Upper lobe of left lung (tissue), 6 donors: ENCODE measurements at regions not wholly inside any gene's neighbourhood (a gene's known extent, or its start where the extent isn't known, plus 50 kb on each side); places are given as distances from the start of the nearest gene placed in this dataset.
"Not testable (repeated sequence)": the region's sequence is repeated elsewhere in the genome, so short reads cannot be mapped to it uniquely, and the experiment has no call there.

Source experiments
- ATAC-seq, 2 donors: fragments of 200-7000 bp; cut with Tn5 transposase; one replicate each; pipeline ENCODE4 v1.9.1; 2022; ENCODE audit warnings: mild to moderate bottlenecking in 2 of 2, moderate library complexity in 2 of 2; ENCODE audit not compliant: low FRiP score in 2 of 2
- DNase-seq, 2 donors: peaks; one replicate each; pipeline ENCODE4 v3.0.0-alpha.2; 2019 to 2020
- H3K27ac ChIP-seq, 4 donors: fragments of 200-600 bp; sonication (generic); one replicate each; pipeline ENCODE4 v1.5.1; 2016 to 2019
- H3K27me3 ChIP-seq, 4 donors: fragments of 200-600 bp; sonication (generic); one replicate each; pipeline ENCODE4 v1.5.1; 2017 to 2019
- H3K36me3 ChIP-seq, 4 donors: fragments of 200-600 bp; sonication (generic); one replicate each; pipeline ENCODE4 v1.5.1; 2016 to 2019
- H3K4me1 ChIP-seq, 4 donors: fragments of 200-600 bp; sonication (generic); one replicate each; pipeline ENCODE4 v1.5.1; 2018 to 2019
- H3K4me3 ChIP-seq, 4 donors: fragments of 200-600 bp; sonication (generic); one replicate each; pipeline ENCODE4 v1.5.1; 2017 to 2019; ENCODE audit warnings: mild to moderate bottlenecking in 2 of 4, moderate library complexity in 1 of 4
- H3K9me3 ChIP-seq, 4 donors: fragments of 200-600 bp; sonication (generic); one replicate each; pipeline ENCODE4 v1.5.1; 2018 to 2019
- CTCF ChIP-seq, 6 experiments: fragments of 450-650 bp in 4 of 6; fragments of 200-600 bp in 2 of 6; sonication (generic) in 2 of 6; IDR thresholded peaks; one replicate each; pipeline ENCODE4 v1.5.1; 2016 to 2019; ENCODE audit warnings: antibody characterized with exemption in 6 of 6
- EP300 ChIP-seq, 4 donors: sonication (generic); formaldehyde crosslinking; IDR thresholded peaks; one replicate each; pipeline ENCODE4 v1.5.1; 2017; ENCODE audit warnings: antibody characterized with exemption in 4 of 4, control low read depth in 2 of 4
- POLR2A ChIP-seq, 4 donors: fragments of 450-650 bp; IDR thresholded peaks; one replicate each; pipeline ENCODE4 v1.5.1; 2016 to 2017; ENCODE audit warnings: antibody characterized with exemption in 4 of 4, mild to moderate bottlenecking in 2 of 4
- POLR2AphosphoS5 ChIP-seq, 2 donors: sonication (generic); formaldehyde crosslinking; IDR thresholded peaks; one replicate each; pipeline ENCODE4 v1.5.1; 2017; ENCODE audit warnings: antibody characterized with exemption in 2 of 2
- WGBS, 2 donors: methylation state at CpG; one replicate each; pipeline ENCODE4 v1.1.5; 2017 to 2018; 5-methylcytosine and 5-hydroxymethylcytosine counted together
- donor health status: DM: no; HTN: no; CAD: no; lungs with moderate emphysema.
- donor health status: DM: no; HTN: yes; CAD: no; lungs with severe emphysema.

- no peaks in the 10 kb centered on the region for H3K27me3 ChIP-seq
- 57 to 66% methylated on average over 2 of the region's 2 CpGs for WGBS, 2 donors
- no peak overlapping the region for H3K4me3 ChIP-seq
- no peaks in the 10 kb centered on the region for H3K36me3 ChIP-seq
- no peak overlapping the region for H3K27ac ChIP-seq
- no peaks in the 10 kb centered on the region for H3K4me1 ChIP-seq
- no peaks in the 10 kb centered on the region for H3K9me3 ChIP-seq
- TF ChIP-seq EP300 (IDR thresholded peaks at IDR 0.05): no peak
- TF ChIP-seq POLR2A (IDR thresholded peaks at IDR 0.05): no peak
- no peak for TF ChIP-seq POLR2AphosphoS5 (IDR thresholded peaks at IDR 0.05)
- no peak for TF ChIP-seq CTCF (IDR thresholded peaks at IDR 0.05)
- DNase-seq (no peak), ATAC-seq (no peak)
Observed at GRCh38 chr6:86789779-86790411, 147.4 kb upstream of the HTR1E start.

GRCh38 chr6:86782328-86782727 lies 155.0 kb upstream of the HTR1E start:
- H3K4me1 ChIP-seq: no peaks in the 10 kb centered on the region
- no peaks in the 10 kb centered on the region for H3K36me3 ChIP-seq
- no peak overlapping the region for H3K4me3 ChIP-seq
- TF ChIP-seq EP300 (IDR thresholded peaks at IDR 0.05) (no peak), POLR2AphosphoS5 (IDR thresholded peaks at IDR 0.05) (no peak), POLR2A (IDR thresholded peaks at IDR 0.05) (no peak), CTCF (IDR thresholded peaks at IDR 0.05) (no peak)
- H3K27me3 ChIP-seq: no peaks in the 10 kb centered on the region
- no peak overlapping the region for H3K27ac ChIP-seq
- no peak for ATAC-seq
- DNase-seq: no peak
- H3K9me3 ChIP-seq: no peaks in the 10 kb centered on the region

GRCh38 chr6:86780923-86781322 lies 156.4 kb upstream of the HTR1E start:
- TF ChIP-seq CTCF (IDR thresholded peaks at IDR 0.05) (no peak), EP300 (IDR thresholded peaks at IDR 0.05) (no peak), POLR2A (IDR thresholded peaks at IDR 0.05) (no peak), POLR2AphosphoS5 (IDR thresholded peaks at IDR 0.05) (no peak)
- H3K9me3 ChIP-seq: no peaks in the 10 kb centered on the region
- WGBS, 2 donors: 87% methylated on average over 2 of the region's 2 CpGs
- H3K27ac ChIP-seq: no peak overlapping the region
- ATAC-seq: no peak
- no peaks in the 10 kb centered on the region for H3K36me3 ChIP-seq
- H3K4me3 ChIP-seq: no peak overlapping the region
- no peaks in the 10 kb centered on the region for H3K27me3 ChIP-seq
- DNase-seq: no peak
- H3K4me1 ChIP-seq: no peaks in the 10 kb centered on the region

- Histone ChIP-seq H3K27ac (no peak overlapping the region), H3K36me3 (no peaks in the 10 kb centered on the region), H3K27me3 (no peaks in the 10 kb centered on the region), H3K9me3 (no peaks in the 10 kb centered on the region), H3K4me3 (no peak overlapping the region), H3K4me1 (no peaks in the 10 kb centered on the region)
- DNase-seq (no peak), ATAC-seq (no peak)
- TF ChIP-seq EP300 (IDR thresholded peaks at IDR 0.05): no peak
- TF ChIP-seq CTCF (IDR thresholded peaks at IDR 0.05): no peak
- TF ChIP-seq POLR2A (IDR thresholded peaks at IDR 0.05): no peak
- TF ChIP-seq POLR2AphosphoS5 (IDR thresholded peaks at IDR 0.05): no peak
Observed at GRCh38 chr6:86775893-86776292, 161.4 kb upstream of the HTR1E start.

- Histone ChIP-seq H3K4me3 (no peak overlapping the region), H3K4me1 (no peaks in the 10 kb centered on the region), H3K27ac (no peak overlapping the region), H3K9me3 (peaks cover 0 to 4% (median under 1%) of the 10 kb centered on the region in 4 donors), H3K36me3 (no peaks in the 10 kb centered on the region), H3K27me3 (no peaks in the 10 kb centered on the region)
- ATAC-seq (no peak), DNase-seq (no peak)
- 83 to 91% methylated on average over 1 of the region's 1 CpG for WGBS, 2 donors
- no peak for TF ChIP-seq EP300 (IDR thresholded peaks at IDR 0.05)
- no peak for TF ChIP-seq CTCF (IDR thresholded peaks at IDR 0.05)
- TF ChIP-seq POLR2A (IDR thresholded peaks at IDR 0.05): no peak
- no peak for TF ChIP-seq POLR2AphosphoS5 (IDR thresholded peaks at IDR 0.05)
Observed at GRCh38 chr6:86765211-86765610, 172.1 kb upstream of the HTR1E start.

GRCh38 chr6:86759953-86760352 lies 177.4 kb upstream of the HTR1E start:
- H3K9me3 ChIP-seq: peaks cover 0 to 17% (median 4%) of the 10 kb centered on the region in 4 donors
- H3K27ac ChIP-seq, H3K27me3 ChIP-seq, DNase-seq, H3K4me3 ChIP-seq, H3K36me3 ChIP-seq, H3K4me1 ChIP-seq, ATAC-seq: not testable (repeated sequence)
